GM10266 (cell line): ENCODE measurements at regions not wholly inside any gene's neighbourhood (a gene's known extent, or its start where the extent isn't known, plus 50 kb on each side); places are given as distances from the start of the nearest gene placed in this dataset.

Experiments used
- DNase-seq: peaks from one replicate; pipeline ENCODE4 v3.0.0; 2012; ENCODE audit errors: extremely low spot score
- TF ChIP-seq, protein P1 (sequence below): IDR thresholded peaks from 2 replicates; pipeline ENCODE4 v1.5.1; 2012; ENCODE audit warnings: mild to moderate bottlenecking, low read depth; ENCODE audit not compliant: control insufficient read depth, insufficient read depth; ENCODE audit errors: missing control alignments

DNA sequence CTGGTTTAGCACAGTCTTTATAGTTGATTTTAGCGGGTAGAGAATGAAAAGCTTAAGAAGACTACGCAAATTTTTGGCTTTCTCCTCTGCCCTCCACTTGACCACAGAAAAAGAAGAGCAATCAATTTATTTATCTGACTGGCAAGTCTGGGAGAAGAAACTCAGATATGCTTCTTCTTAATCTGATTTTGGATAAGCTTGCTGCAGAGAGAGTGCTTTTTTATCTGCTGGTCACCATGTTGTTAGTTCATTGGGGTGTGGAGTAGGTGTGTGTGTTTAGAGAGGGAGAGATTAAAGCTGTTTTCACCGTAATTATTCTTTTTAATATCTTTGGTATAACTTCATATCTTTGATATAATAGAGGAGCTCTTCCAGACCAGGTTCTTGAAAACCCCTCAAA lies 471.4 kb upstream of the SLC10A2 start:
- TF ChIP-seq, protein P1, sequence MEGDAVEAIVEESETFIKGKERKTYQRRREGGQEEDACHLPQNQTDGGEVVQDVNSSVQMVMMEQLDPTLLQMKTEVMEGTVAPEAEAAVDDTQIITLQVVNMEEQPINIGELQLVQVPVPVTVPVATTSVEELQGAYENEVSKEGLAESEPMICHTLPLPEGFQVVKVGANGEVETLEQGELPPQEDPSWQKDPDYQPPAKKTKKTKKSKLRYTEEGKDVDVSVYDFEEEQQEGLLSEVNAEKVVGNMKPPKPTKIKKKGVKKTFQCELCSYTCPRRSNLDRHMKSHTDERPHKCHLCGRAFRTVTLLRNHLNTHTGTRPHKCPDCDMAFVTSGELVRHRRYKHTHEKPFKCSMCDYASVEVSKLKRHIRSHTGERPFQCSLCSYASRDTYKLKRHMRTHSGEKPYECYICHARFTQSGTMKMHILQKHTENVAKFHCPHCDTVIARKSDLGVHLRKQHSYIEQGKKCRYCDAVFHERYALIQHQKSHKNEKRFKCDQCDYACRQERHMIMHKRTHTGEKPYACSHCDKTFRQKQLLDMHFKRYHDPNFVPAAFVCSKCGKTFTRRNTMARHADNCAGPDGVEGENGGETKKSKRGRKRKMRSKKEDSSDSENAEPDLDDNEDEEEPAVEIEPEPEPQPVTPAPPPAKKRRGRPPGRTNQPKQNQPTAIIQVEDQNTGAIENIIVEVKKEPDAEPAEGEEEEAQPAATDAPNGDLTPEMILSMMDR = no peak
- DNase-seq = no peak

- no peak for DNase-seq
- TF ChIP-seq, protein P1 = no peak
Observed at GRCh38 chr13:103531278-103531677, 465.1 kb upstream of the SLC10A2 start.

- TF ChIP-seq, protein P1 = no peak
Observed at GRCh38 chr13:103528437-103528836, 462.2 kb upstream of the SLC10A2 start.

GRCh38 chr13:103525530-103525929 lies 459.3 kb upstream of the SLC10A2 start:
- TF ChIP-seq, protein P1 = no peak
- DNase-seq = no peak

More at GRCh38 chr13:103528437-103528836, 462.2 kb upstream of the SLC10A2 start:
- DNase-seq = no peak

GRCh38 chr13:103523858-103524257 lies 457.6 kb upstream of the SLC10A2 start:
- TF ChIP-seq, protein P1 = no peak
- no peak for DNase-seq

DNA sequence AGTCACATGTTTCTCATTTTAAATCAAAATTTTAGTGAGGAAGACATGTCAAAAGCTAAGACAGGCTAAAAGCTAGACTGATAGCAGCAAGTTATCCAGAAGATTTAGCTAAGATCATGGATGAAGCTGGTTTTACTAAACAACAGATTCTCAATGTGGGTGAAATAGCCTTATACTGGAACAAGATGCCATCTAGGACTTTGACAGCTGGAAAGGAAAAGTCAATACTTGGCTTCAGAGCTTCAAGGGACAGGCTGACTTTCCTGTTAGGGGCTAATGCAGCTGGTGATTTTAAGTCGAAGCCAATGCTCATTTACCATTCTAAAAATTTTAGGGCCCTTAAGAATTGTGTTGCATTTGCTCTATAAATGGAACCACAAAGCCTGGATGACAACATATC lies 455.3 kb upstream of the SLC10A2 start:
- no peak for DNase-seq
- TF ChIP-seq, protein P1 = no peak

GRCh38 chr13:103517768-103518102 lies 451.5 kb upstream of the SLC10A2 start:
- no peak for DNase-seq

More at GRCh38 chr13:103517768-103518102, 451.5 kb upstream of the SLC10A2 start:
- TF ChIP-seq, protein P1 = no peak
